ENCODE measurements at regions not wholly inside any gene's neighbourhood (a gene's known extent, or its start where the extent isn't known, plus 50 kb on each side); places are given as distances from the start of the nearest gene placed in this dataset.

DNA sequence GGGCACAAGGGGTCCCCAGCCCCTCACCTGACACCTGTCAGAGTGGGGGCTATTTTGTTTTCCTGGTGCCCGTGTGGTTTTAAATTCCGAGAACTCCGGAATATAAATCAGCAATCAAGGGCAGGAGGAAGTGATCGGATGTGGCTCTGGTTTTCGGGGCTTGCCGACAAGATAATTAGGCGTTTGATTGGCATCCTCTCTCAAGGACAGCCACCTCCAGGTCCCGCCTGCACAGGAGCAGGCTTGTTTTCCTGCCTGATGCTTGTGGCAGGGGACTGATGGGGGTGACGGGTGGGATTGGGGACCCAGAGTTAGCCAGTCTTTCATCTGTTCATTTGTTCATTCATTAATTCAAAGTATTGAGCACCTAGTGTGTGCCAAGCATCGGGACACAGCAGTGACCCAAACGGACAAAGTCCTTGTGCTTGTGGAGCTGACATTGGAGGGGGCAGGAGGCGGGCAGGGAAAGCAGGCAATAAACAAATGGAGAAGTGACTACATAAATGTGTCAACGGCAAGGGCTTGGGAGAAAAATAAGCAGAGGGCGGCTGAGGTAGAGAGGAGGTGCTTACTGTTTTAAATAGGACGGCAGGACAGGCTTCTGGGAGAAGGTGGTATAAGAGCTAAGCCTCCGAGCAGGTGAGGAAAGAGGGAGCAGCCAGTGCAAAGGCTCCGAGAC lies 166.5 kb downstream of the PHETA1 start:
- Histone ChIP-seq H3K4me1 (ENCODE audit: control insufficient read depth in 1 of 2, insufficient read depth in 2 of 2, low read length in 2 of 2) (no peaks in the 10 kb centered on the region), H3K4me2 (ENCODE audit: low read length) (no peak overlapping the region), H3K9me3 (ENCODE audit: control insufficient read depth in 1 of 2, insufficient read depth in 1 of 2, low read depth in 1 of 2, low read length in 2 of 2) (no peaks in the 10 kb centered on the region), H3K36me3 (ENCODE audit: control insufficient read depth in 1 of 2, insufficient read depth in 2 of 2, low read length in 2 of 2) (no peaks in the 10 kb centered on the region), H3K27me3 (ENCODE audit: insufficient read depth, low read length) (peaks cover 35% of the 10 kb centered on the region), H3K9me2 (ENCODE audit: insufficient read depth) (no peaks in the 10 kb centered on the region), H3K27ac (ENCODE audit: low read depth, low read length) (no peak overlapping the region), H2AFZ (ENCODE audit: low read depth, low read length, poor library complexity, severe bottlenecking) (no peak overlapping the region), H4K20me1 (ENCODE audit: insufficient read depth) (no peaks in the 10 kb centered on the region), H3K4me3 (replicated peaks in 1 of 2; ENCODE audit: low read depth in 1 of 2, low read length in 2 of 2) (no peak overlapping the region), H3K9ac (ENCODE audit: low read length) (no peak overlapping the region), H3K79me2 (ENCODE audit: insufficient read depth, low read length) (no peaks in the 10 kb centered on the region)
- DNase-seq (ENCODE audit: low read depth, low spot score) (no peak), ATAC-seq (no peak)
- ChIA-PET POLR2A (no interaction called here), RAD21 (ENCODE audit: low non-redundant PET in 1 of 2, low total read pairs in 2 of 2, uncharacterized antibody in 2 of 2, unreplicated experiment in 2 of 2) (no interaction called here), CTCF (no interaction called here)
- no TSS peak for BruUV-seq (replicated peaks)
- TF ChIP-seq ZFX (IDR thresholded peaks at IDR 0.05) (no peak), YY1 (IDR thresholded peaks at IDR 0.05; ENCODE audit: extremely low read depth, insufficient replicate concordance, low read depth, low read length) (no peak), EZH2phosphoT487 (IDR thresholded peaks at IDR 0.05; ENCODE audit: borderline replicate concordance) (no peak), TCF7L2 (IDR thresholded peaks at IDR 0.05; ENCODE audit: borderline replicate concordance, extremely low read depth, insufficient read depth, insufficient read length) (no peak), SRF (IDR thresholded peaks at IDR 0.05; ENCODE audit: low read depth) (no peak), ZNF274 (IDR thresholded peaks at IDR 0.05; ENCODE audit: low read depth, low read length) (no peak), FOSL1 (IDR thresholded peaks at IDR 0.05; ENCODE audit: low read depth) (no peak), CBX3 (IDR thresholded peaks at IDR 0.05; ENCODE audit: low read depth) (no peak), POLR2AphosphoS5 (IDR thresholded peaks at IDR 0.05; ENCODE audit: low read depth, low read length) (no peak), EGR1 (IDR thresholded peaks at IDR 0.05; ENCODE audit: low read depth) (no peak), RAD21 (IDR thresholded peaks at IDR 0.05; ENCODE audit: low read depth) (no peak), JUND (IDR thresholded peaks at IDR 0.05) (no peak), ELF1 (IDR thresholded peaks at IDR 0.05; ENCODE audit: borderline replicate concordance, low read depth) (no peak), EZH2 (IDR thresholded peaks at IDR 0.05) (no peak), SIN3A (IDR thresholded peaks at IDR 0.05; ENCODE audit: low read depth) (no peak)
- TF ChIP-seq, protein P1, sequence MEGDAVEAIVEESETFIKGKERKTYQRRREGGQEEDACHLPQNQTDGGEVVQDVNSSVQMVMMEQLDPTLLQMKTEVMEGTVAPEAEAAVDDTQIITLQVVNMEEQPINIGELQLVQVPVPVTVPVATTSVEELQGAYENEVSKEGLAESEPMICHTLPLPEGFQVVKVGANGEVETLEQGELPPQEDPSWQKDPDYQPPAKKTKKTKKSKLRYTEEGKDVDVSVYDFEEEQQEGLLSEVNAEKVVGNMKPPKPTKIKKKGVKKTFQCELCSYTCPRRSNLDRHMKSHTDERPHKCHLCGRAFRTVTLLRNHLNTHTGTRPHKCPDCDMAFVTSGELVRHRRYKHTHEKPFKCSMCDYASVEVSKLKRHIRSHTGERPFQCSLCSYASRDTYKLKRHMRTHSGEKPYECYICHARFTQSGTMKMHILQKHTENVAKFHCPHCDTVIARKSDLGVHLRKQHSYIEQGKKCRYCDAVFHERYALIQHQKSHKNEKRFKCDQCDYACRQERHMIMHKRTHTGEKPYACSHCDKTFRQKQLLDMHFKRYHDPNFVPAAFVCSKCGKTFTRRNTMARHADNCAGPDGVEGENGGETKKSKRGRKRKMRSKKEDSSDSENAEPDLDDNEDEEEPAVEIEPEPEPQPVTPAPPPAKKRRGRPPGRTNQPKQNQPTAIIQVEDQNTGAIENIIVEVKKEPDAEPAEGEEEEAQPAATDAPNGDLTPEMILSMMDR (IDR thresholded peaks at IDR 0.05 in 2 of 3, conservative IDR thresholded peaks at IDR 0.05 in 1 of 3; ENCODE audit: borderline replicate concordance in 1 of 3, insufficient read depth in 1 of 3, low read depth in 2 of 3, low read length in 2 of 3) = no peak
- TF ChIP-seq, protein P2, sequence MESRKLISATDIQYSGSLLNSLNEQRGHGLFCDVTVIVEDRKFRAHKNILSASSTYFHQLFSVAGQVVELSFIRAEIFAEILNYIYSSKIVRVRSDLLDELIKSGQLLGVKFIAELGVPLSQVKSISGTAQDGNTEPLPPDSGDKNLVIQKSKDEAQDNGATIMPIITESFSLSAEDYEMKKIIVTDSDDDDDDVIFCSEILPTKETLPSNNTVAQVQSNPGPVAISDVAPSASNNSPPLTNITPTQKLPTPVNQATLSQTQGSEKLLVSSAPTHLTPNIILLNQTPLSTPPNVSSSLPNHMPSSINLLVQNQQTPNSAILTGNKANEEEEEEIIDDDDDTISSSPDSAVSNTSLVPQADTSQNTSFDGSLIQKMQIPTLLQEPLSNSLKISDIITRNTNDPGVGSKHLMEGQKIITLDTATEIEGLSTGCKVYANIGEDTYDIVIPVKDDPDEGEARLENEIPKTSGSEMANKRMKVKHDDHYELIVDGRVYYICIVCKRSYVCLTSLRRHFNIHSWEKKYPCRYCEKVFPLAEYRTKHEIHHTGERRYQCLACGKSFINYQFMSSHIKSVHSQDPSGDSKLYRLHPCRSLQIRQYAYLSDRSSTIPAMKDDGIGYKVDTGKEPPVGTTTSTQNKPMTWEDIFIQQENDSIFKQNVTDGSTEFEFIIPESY (IDR thresholded peaks at IDR 0.05; ENCODE audit: extremely low read depth, insufficient replicate concordance, low read length) = no peak
- TF ChIP-seq, protein P3, sequence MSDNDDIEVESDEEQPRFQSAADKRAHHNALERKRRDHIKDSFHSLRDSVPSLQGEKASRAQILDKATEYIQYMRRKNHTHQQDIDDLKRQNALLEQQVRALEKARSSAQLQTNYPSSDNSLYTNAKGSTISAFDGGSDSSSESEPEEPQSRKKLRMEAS (IDR thresholded peaks at IDR 0.05) = no peak
- TF ChIP-seq, protein P4, sequence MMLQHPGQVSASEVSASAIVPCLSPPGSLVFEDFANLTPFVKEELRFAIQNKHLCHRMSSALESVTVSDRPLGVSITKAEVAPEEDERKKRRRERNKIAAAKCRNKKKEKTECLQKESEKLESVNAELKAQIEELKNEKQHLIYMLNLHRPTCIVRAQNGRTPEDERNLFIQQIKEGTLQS (IDR thresholded peaks at IDR 0.05) = no peak
- TF ChIP-seq, protein P5, sequence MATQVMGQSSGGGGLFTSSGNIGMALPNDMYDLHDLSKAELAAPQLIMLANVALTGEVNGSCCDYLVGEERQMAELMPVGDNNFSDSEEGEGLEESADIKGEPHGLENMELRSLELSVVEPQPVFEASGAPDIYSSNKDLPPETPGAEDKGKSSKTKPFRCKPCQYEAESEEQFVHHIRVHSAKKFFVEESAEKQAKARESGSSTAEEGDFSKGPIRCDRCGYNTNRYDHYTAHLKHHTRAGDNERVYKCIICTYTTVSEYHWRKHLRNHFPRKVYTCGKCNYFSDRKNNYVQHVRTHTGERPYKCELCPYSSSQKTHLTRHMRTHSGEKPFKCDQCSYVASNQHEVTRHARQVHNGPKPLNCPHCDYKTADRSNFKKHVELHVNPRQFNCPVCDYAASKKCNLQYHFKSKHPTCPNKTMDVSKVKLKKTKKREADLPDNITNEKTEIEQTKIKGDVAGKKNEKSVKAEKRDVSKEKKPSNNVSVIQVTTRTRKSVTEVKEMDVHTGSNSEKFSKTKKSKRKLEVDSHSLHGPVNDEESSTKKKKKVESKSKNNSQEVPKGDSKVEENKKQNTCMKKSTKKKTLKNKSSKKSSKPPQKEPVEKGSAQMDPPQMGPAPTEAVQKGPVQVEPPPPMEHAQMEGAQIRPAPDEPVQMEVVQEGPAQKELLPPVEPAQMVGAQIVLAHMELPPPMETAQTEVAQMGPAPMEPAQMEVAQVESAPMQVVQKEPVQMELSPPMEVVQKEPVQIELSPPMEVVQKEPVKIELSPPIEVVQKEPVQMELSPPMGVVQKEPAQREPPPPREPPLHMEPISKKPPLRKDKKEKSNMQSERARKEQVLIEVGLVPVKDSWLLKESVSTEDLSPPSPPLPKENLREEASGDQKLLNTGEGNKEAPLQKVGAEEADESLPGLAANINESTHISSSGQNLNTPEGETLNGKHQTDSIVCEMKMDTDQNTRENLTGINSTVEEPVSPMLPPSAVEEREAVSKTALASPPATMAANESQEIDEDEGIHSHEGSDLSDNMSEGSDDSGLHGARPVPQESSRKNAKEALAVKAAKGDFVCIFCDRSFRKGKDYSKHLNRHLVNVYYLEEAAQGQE (IDR thresholded peaks at IDR 0.05; ENCODE audit: low read depth) = no peak
- intact Hi-C loops (cut with micrococcal nuclease) = no loop called here
